Endothelial cell (in vitro differentiated cells): ENCODE measurements at regions not wholly inside any gene's neighbourhood (a gene's known extent, or its start where the extent isn't known, plus 50 kb on each side); places are given as distances from the start of the nearest gene placed in this dataset.

Experiments
- DNase-seq: peaks from one replicate; pipeline ENCODE4 v3.0.0; 2021; ENCODE audit warnings: low spot score
- H3K27ac Mint-ChIP-seq: one replicate; pipeline ENCODE4 v1.8.0; 2021; ENCODE audit warnings: mixed read lengths, inconsistent platforms; ENCODE audit not compliant: unreplicated experiment
- H3K27me3 Mint-ChIP-seq: one replicate; pipeline ENCODE4 v1.8.0; 2021; ENCODE audit warnings: mild to moderate bottlenecking, moderate library complexity, mixed read lengths, inconsistent platforms; ENCODE audit not compliant: unreplicated experiment
- H3K36me3 Mint-ChIP-seq: one replicate; pipeline ENCODE4 v1.8.0; 2021; ENCODE audit warnings: mild to moderate bottlenecking, low read depth, mixed read lengths, inconsistent platforms; ENCODE audit not compliant: unreplicated experiment
- H3K4me1 Mint-ChIP-seq: one replicate; pipeline ENCODE4 v1.8.0; 2021; ENCODE audit warnings: mild to moderate bottlenecking, mixed read lengths, inconsistent platforms; ENCODE audit not compliant: unreplicated experiment
- H3K4me3 Mint-ChIP-seq: one replicate; pipeline ENCODE4 v1.8.0; 2021; ENCODE audit warnings: mild to moderate bottlenecking, mixed read lengths, inconsistent platforms; ENCODE audit not compliant: unreplicated experiment
- H3K9me3 Mint-ChIP-seq: one replicate; pipeline ENCODE4 v1.8.0; 2021; ENCODE audit warnings: mixed read lengths, inconsistent platforms; ENCODE audit not compliant: unreplicated experiment
- TF ChIP-seq, protein P1 (sequence below): fragments of 200-600 bp; sonication (generic); IDR thresholded peaks from one replicate; pipeline ENCODE4 v1.5.0; 2021; ENCODE audit warnings: antibody characterized with exemption; ENCODE audit not compliant: unreplicated experiment

DNA sequence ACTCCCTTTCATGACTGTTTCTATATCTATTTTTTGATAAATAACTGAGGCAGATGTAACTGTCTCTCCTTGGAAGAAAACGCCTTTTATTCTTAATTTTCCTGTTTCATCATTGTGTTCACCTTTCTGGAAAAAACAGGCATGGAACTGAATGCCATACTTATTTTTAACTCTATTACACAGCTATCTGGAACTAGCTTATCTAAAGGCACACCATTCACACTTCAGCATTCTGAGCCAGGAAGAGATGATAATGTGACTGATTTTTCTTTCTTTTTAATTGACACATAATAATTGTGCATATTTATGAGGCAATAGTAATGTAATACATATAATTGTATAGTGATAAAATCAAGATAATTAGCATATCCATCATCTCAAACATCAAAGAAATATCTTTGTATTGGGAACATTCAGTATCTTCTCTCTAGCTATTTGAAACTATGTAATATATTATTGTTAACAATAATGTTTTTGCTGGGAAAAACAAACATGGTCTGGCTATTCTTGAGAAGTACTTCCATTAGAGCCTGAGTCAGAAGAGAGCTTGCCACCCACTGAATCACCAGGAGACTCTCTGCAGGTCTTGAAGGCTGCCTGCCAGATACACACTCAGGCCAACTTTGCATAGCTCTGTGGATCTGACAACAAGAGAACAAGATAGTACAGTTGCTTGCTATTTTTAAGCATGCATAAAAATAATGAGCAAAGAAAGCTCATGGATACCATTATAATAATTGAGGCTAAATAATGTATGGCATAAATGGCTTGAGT, 501.0 kb upstream of the EDIL3 start:
- Mint-ChIP-seq H3K9me3 (no peaks in the 10 kb centered on the region), H3K27me3 (peaks cover 2% of the 10 kb centered on the region), H3K4me3 (no peak overlapping the region), H3K4me1 (no peaks in the 10 kb centered on the region), H3K36me3 (no peaks in the 10 kb centered on the region), H3K27ac (no peak overlapping the region)
- TF ChIP-seq, protein P1, sequence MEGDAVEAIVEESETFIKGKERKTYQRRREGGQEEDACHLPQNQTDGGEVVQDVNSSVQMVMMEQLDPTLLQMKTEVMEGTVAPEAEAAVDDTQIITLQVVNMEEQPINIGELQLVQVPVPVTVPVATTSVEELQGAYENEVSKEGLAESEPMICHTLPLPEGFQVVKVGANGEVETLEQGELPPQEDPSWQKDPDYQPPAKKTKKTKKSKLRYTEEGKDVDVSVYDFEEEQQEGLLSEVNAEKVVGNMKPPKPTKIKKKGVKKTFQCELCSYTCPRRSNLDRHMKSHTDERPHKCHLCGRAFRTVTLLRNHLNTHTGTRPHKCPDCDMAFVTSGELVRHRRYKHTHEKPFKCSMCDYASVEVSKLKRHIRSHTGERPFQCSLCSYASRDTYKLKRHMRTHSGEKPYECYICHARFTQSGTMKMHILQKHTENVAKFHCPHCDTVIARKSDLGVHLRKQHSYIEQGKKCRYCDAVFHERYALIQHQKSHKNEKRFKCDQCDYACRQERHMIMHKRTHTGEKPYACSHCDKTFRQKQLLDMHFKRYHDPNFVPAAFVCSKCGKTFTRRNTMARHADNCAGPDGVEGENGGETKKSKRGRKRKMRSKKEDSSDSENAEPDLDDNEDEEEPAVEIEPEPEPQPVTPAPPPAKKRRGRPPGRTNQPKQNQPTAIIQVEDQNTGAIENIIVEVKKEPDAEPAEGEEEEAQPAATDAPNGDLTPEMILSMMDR = no peak
- DNase-seq = no peak

DNA sequence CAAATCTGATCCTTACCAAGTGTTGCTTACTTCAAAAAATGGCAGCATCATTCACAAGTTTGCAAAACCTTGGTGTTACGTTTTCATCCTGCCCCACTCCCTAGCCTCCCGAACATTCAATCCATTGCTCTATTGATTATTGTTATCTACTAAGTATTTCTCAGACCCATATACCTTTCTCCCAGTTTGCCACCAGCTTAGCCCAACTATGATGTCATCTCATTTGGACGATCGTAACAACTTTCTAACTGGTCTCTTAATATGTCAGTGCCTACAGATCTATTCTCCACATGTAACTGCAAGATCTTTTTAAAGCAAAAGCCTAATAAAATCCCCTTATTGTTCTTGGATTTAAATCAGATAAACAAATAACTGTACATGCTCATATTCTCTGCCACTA, 497.1 kb upstream of the EDIL3 start:
- no peak for DNase-seq
- H3K4me3 Mint-ChIP-seq = no peak overlapping the region
- no peak overlapping the region for H3K27ac Mint-ChIP-seq
- no peaks in the 10 kb centered on the region for H3K4me1 Mint-ChIP-seq
- H3K27me3 Mint-ChIP-seq = no peaks in the 10 kb centered on the region
- no peaks in the 10 kb centered on the region for H3K36me3 Mint-ChIP-seq
- TF ChIP-seq, protein P1 = no peak
- H3K9me3 Mint-ChIP-seq = no peaks in the 10 kb centered on the region

DNA sequence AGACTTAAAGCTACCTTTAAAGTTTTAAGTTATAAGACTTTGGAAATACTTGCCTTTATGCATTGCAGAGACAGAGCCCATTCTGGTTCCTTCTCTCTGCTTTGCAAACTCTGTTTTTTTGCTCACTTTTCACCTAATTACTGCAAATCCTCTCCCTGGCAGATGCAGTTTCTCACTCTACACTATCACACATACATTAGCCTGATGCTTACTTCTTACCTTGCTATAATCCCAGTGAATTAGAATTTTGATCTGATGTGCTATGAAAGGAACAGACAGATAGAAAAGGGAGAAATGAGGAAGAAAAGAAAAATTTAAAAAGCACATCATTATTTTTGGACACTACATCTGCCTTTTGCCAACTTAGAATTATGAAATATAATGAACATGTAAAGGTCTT, 489.5 kb upstream of the EDIL3 start:
- Mint-ChIP-seq H3K36me3 (no peaks in the 10 kb centered on the region), H3K4me3 (no peak overlapping the region), H3K27me3 (no peaks in the 10 kb centered on the region), H3K4me1 (no peaks in the 10 kb centered on the region), H3K9me3 (no peaks in the 10 kb centered on the region), H3K27ac (no peak overlapping the region)
- DNase-seq = no peak
- TF ChIP-seq, protein P1 = no peak

DNA sequence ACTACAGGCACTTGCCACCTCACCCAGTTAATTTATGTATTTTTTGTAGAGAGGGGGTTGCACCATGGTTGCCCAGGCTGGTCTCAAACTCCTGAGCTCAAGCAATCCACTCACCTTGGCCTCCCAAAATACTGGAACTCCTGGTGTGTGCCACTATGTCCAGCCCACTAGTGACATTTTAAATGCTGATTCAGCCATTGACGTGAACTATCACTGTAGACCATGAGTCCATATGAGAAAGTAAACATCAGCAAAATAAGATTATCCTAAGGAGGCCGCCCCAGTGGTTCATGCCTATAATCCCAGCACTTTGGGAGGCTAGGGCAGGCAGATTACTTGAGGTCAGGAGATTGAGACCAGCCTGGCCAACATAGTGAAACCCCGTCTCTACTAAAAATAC, 488.1 kb upstream of the EDIL3 start:
- no peaks in the 10 kb centered on the region for H3K27me3 Mint-ChIP-seq
- H3K36me3 Mint-ChIP-seq = no peaks in the 10 kb centered on the region
- H3K4me1 Mint-ChIP-seq = no peaks in the 10 kb centered on the region
- TF ChIP-seq, protein P1 = no peak
- no peaks in the 10 kb centered on the region for H3K9me3 Mint-ChIP-seq
- no peak overlapping the region for H3K4me3 Mint-ChIP-seq
- H3K27ac Mint-ChIP-seq = no peak overlapping the region
- no peak for DNase-seq

DNA sequence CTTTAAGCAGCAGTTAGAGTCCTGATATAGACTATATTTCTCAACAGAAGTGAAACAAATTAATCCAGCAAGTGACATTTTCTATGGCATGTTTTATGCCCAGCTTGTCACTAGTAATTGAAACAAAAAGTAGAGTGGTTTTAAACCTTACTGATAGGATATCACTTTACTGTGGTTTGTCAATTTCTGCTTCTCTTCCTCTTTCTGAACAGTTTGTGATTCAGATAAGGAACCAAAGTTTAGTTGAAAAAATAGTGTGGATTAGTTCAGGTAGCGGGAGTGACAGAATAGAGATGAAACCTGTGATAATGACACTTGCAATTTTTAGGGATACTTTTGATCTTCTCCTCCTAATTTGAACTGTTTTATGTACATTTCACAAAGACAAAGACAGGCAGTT, 485.7 kb upstream of the EDIL3 start:
- DNase-seq = no peak
- no peak overlapping the region for H3K4me3 Mint-ChIP-seq
- H3K36me3 Mint-ChIP-seq = no peaks in the 10 kb centered on the region
- H3K4me1 Mint-ChIP-seq = no peaks in the 10 kb centered on the region
- H3K27ac Mint-ChIP-seq = no peak overlapping the region
- H3K9me3 Mint-ChIP-seq = no peaks in the 10 kb centered on the region
- H3K27me3 Mint-ChIP-seq = no peaks in the 10 kb centered on the region
- TF ChIP-seq, protein P1 = no peak
